GM12865 (cell line): ENCODE measurements at regions not wholly inside any gene's neighbourhood (a gene's known extent, or its start where the extent isn't known, plus 50 kb on each side); places are given as distances from the start of the nearest gene placed in this dataset.

Experiments used
- DNase-seq: peaks from one replicate; pipeline ENCODE4 v3.0.0; 2010; ENCODE audit warnings: low read depth
- H3K4me3 ChIP-seq: 2 replicates; pipeline ENCODE4 v1.5.1; 2011; ENCODE audit warnings: mild to moderate bottlenecking, low read depth, low read length, control low read depth
- CTCF ChIP-seq: IDR thresholded peaks from 2 replicates; pipeline ENCODE4 v1.5.1; 2011; ENCODE audit warnings: low read length, control low read depth, low read depth, inconsistent platforms; ENCODE audit not compliant: insufficient read depth; ENCODE audit errors: missing control alignments

- no peak for DNase-seq
- no peak overlapping the region for H3K4me3 ChIP-seq
- no peak for TF ChIP-seq CTCF
These were observed 114.8 kb downstream of the IL12A start for GRCh38 chr3:160103397-160103796.

- DNase-seq, result no peak
- no peak overlapping the region for H3K4me3 ChIP-seq
- TF ChIP-seq CTCF, result no peak
These were observed 117.4 kb downstream of the IL12A start for GRCh38 chr3:160105907-160106584.

GRCh38 chr3:160106905-160107861 lies 118.0 kb upstream of the C3orf80 start:
- no peak for DNase-seq
- H3K4me3 ChIP-seq, result no peak overlapping the region
- no peak for TF ChIP-seq CTCF

- no peak overlapping the region for H3K4me3 ChIP-seq
- TF ChIP-seq CTCF, result no peak
- DNase-seq, result no peak
These were observed 116.9 kb upstream of the C3orf80 start for GRCh38 chr3:160108362-160108761.

GRCh38 chr3:160112481-160112880 lies 112.7 kb upstream of the C3orf80 start:
- no peak for DNase-seq
- no peak overlapping the region for H3K4me3 ChIP-seq
- no peak for TF ChIP-seq CTCF

- no peak for TF ChIP-seq CTCF
- DNase-seq, result no peak
- H3K4me3 ChIP-seq, result no peak overlapping the region
These were observed 112.2 kb upstream of the C3orf80 start for GRCh38 chr3:160112996-160113395.
